Vagina (tissue), 2 donors: ENCODE measurements at regions not wholly inside any gene's neighbourhood (a gene's known extent, or its start where the extent isn't known, plus 50 kb on each side); places are given as distances from the start of the nearest gene placed in this dataset.

Experiments
- POLR2A ChIP-seq, 2 donors: fragments of 450-650 bp; IDR thresholded peaks; one replicate each; pipeline ENCODE4 v1.6.1; 2017; ENCODE audit warnings: antibody characterized with exemption in 2 of 2, mild to moderate bottlenecking in 2 of 2, moderate library complexity in 2 of 2
- POLR2AphosphoS5 ChIP-seq, 2 donors: sonication (generic); formaldehyde crosslinking; IDR thresholded peaks; one replicate each; pipeline ENCODE4 v1.9.0; 2017; ENCODE audit warnings: antibody characterized with exemption in 2 of 2, mild to moderate bottlenecking in 2 of 2, low read depth in 1 of 2; ENCODE audit not compliant: insufficient read depth in 1 of 2
- TF ChIP-seq, protein P1 (sequence below), 3 experiments: fragments of 450-650 bp in 2 of 3; fragments of 200-600 bp in 1 of 3; sonication (generic) in 1 of 3; IDR thresholded peaks; one replicate each; pipeline ENCODE4 v1.5.1; 2017 to 2019; ENCODE audit warnings: antibody characterized with exemption in 3 of 3, mild to moderate bottlenecking in 2 of 3, moderate library complexity in 2 of 3

DNA sequence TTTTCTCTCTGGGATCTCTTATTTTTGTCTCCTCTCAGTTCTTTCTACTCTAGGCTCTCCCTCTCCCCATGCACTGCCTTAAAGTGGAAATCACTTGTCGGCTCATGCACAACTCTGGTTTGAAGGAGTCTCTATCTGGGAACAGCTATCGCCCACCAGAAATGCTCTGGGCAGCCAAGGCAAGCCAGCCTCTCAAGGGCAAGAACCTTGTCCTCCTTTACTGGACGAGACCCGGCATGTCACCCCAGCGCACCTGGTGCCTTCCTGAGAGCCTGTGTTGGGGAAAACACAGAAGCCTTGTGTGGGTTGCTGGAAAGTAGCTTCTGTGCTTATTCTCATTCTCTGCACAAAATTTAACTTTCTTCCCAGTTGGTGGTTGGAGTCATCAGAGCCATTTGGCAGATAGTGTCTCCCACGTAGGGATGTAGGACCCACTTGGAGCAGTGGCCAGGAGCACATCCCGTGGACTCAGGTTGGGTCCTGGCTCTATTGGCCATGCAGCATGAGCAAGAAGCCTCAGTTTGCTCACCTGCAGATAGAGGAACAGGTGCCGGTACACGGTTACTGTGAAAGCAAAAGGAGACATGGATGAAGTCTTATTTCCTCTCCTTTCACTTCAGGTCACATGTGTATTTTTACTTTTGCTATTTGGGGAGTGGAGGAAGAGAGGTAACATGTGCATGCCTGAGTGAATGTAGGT lies 165.3 kb downstream of the IRX2 start:
- TF ChIP-seq, protein P1, sequence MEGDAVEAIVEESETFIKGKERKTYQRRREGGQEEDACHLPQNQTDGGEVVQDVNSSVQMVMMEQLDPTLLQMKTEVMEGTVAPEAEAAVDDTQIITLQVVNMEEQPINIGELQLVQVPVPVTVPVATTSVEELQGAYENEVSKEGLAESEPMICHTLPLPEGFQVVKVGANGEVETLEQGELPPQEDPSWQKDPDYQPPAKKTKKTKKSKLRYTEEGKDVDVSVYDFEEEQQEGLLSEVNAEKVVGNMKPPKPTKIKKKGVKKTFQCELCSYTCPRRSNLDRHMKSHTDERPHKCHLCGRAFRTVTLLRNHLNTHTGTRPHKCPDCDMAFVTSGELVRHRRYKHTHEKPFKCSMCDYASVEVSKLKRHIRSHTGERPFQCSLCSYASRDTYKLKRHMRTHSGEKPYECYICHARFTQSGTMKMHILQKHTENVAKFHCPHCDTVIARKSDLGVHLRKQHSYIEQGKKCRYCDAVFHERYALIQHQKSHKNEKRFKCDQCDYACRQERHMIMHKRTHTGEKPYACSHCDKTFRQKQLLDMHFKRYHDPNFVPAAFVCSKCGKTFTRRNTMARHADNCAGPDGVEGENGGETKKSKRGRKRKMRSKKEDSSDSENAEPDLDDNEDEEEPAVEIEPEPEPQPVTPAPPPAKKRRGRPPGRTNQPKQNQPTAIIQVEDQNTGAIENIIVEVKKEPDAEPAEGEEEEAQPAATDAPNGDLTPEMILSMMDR (IDR thresholded peaks at IDR 0.05) = no peak
- TF ChIP-seq POLR2A (IDR thresholded peaks at IDR 0.05) (no peak), POLR2AphosphoS5 (IDR thresholded peaks at IDR 0.05; ENCODE audit: insufficient read depth in 1 of 2, low read depth in 1 of 2) (no peak)
